ENCODE measurements at regions not wholly inside any gene's neighbourhood (a gene's known extent, or its start where the extent isn't known, plus 50 kb on each side); places are given as distances from the start of the nearest gene placed in this dataset.

DNA sequence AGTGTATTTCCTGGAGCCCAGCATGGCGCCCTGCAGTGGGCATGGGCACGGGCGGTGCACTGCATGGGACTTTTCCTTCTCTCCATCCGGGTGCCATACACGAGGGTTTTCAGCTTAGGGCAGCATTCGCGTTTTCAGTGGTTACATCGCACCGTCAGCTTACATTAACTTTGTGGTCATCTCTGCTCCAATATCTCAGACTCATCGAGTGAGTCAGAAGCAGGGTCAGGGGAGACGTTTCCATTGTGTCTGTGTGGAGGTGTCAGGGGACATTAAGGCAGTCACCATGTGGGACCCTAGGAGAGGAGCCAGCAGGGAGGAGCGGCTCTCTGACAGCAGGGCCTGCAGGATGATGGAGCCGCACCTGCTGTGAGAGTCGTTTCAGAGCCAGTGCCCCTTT lies 541.0 kb downstream of the FGF9 start:
- TF ChIP-seq CTCF (IDR thresholded peaks at IDR 0.05) (no peak), REST (IDR thresholded peaks at IDR 0.05; ENCODE audit: insufficient read depth in 1 of 2, low read depth in 2 of 2, low read length in 1 of 2) (no peak), SIN3A (IDR thresholded peaks at IDR 0.05; ENCODE audit: borderline replicate concordance, insufficient read depth, low read depth, low read length) (no peak), POLR2AphosphoS5 (IDR thresholded peaks at IDR 0.05; ENCODE audit: low read depth, low read length) (no peak), TCF7L2 (IDR thresholded peaks at IDR 0.05; ENCODE audit: low read depth, low read length) (no peak)
- ChIA-PET POLR2A (no interaction called here), CTCF (no interaction called here)
- intact Hi-C loops (cut with micrococcal nuclease; ENCODE audit: unreplicated experiment), result no loop called here
- in situ Hi-C loops (cut with HindIII; ENCODE audit: low pct_unique_long_range_greater_than_20kb, low sequenced_read_pairs), result no loop called here
- Histone ChIP-seq H3K36me3 (ENCODE audit: control insufficient read depth, insufficient read depth, low read length) (no peaks in the 10 kb centered on the region), H3K4me1 (ENCODE audit: control insufficient read depth, insufficient read depth, low read length) (no peaks in the 10 kb centered on the region), H3K27me3 (ENCODE audit: control insufficient read depth, insufficient read depth, low read length) (no peaks in the 10 kb centered on the region), H3K4me3 (ENCODE audit: low read depth in 2 of 2, low read length in 2 of 2) (no peak overlapping the region), H3K27ac (ENCODE audit: low read length) (no peak overlapping the region), H3K9me3 (ENCODE audit: control insufficient read depth, insufficient read depth, low read depth, low read length) (no peaks in the 10 kb centered on the region)
- ATAC-seq (no peak), DNase-seq (ENCODE audit: low read depth, low spot score) (no peak)
- BruUV-seq (replicated peaks), result no TSS peak

GRCh38 chr13:22212576-22212975 lies 541.7 kb downstream of the FGF9 start:
- ATAC-seq, result no peak
- in situ Hi-C loops (cut with HindIII; ENCODE audit: low pct_unique_long_range_greater_than_20kb, low sequenced_read_pairs), result no loop called here
- Histone ChIP-seq H3K4me1 (ENCODE audit: control insufficient read depth, insufficient read depth, low read length) (no peaks in the 10 kb centered on the region), H3K36me3 (ENCODE audit: control insufficient read depth, insufficient read depth, low read length) (no peaks in the 10 kb centered on the region), H3K27me3 (ENCODE audit: control insufficient read depth, insufficient read depth, low read length) (no peaks in the 10 kb centered on the region), H3K9me3 (ENCODE audit: control insufficient read depth, insufficient read depth, low read depth, low read length) (no peaks in the 10 kb centered on the region), H3K4me3 (ENCODE audit: low read depth in 2 of 2, low read length in 2 of 2) (no peak overlapping the region), H3K27ac (ENCODE audit: low read length) (no peak overlapping the region)
- ChIA-PET CTCF (no interaction called here), POLR2A (no interaction called here)
- no peak for TF ChIP-seq REST (IDR thresholded peaks at IDR 0.05; ENCODE audit: insufficient read depth in 1 of 2, low read depth in 2 of 2, low read length in 1 of 2)
- TF ChIP-seq TCF7L2 (IDR thresholded peaks at IDR 0.05; ENCODE audit: low read depth, low read length), result no peak
- TF ChIP-seq CTCF (IDR thresholded peaks at IDR 0.05), result no peak
- TF ChIP-seq POLR2AphosphoS5 (IDR thresholded peaks at IDR 0.05; ENCODE audit: low read depth, low read length), result no peak
- TF ChIP-seq SIN3A (IDR thresholded peaks at IDR 0.05; ENCODE audit: borderline replicate concordance, insufficient read depth, low read depth, low read length), result no peak
- DNase-seq (ENCODE audit: low read depth, low spot score), result no peak
- intact Hi-C loops (cut with micrococcal nuclease; ENCODE audit: unreplicated experiment), result no loop called here
- BruUV-seq (replicated peaks), result no TSS peak
